ENCODE measurements at regions not wholly inside any gene's neighbourhood (a gene's known extent, or its start where the extent isn't known, plus 50 kb on each side); places are given as distances from the start of the nearest gene placed in this dataset.
"Not testable (repeated sequence)": the region's sequence is repeated elsewhere in the genome, so short reads cannot be mapped to it uniquely, and the experiment has no call there.

- TF ChIP-seq CTCF (IDR thresholded peaks at IDR 0.05; ENCODE audit: low read depth, low read length, poor library complexity, severe bottlenecking); EZH2phosphoT487 (IDR thresholded peaks at IDR 0.05; ENCODE audit: borderline replicate concordance, low read length): not testable (repeated sequence)
Observed at GRCh38 chr21:31814356-31814755, 58.5 kb upstream of the HUNK start.

Measured in DOHH2 (cell line).